NCI-H1694 treated with DMSO at 0.1 percent for 48 hours (cell line): ENCODE measurements at regions not wholly inside any gene's neighbourhood (a gene's known extent, or its start where the extent isn't known, plus 50 kb on each side); places are given as distances from the start of the nearest gene placed in this dataset.

ENCODE experiments used
- DNase-seq: peaks from one replicate; lab custom pipeline; 2025; lab: John Stamatoyannopoulos, UW

DNA sequence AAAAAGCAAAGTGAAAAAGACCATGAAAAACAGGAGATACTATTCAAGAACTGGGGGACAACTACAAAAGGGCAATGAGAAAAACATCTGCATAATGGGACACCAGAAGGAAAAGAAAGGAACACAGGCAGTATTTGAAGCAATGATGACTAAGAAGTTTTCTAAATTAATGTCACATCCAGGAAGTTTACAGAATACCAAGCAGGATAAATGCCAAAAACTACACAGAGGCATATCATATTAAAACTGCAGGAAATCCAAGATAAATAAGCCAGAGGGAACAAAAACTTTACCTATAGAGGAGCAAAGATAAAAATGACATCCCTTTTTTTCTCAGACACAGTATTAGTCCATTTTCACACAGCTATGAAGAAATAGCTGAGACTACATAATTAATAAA, 193.0 kb downstream of the ERMARD start:
- no peak for DNase-seq

DNA sequence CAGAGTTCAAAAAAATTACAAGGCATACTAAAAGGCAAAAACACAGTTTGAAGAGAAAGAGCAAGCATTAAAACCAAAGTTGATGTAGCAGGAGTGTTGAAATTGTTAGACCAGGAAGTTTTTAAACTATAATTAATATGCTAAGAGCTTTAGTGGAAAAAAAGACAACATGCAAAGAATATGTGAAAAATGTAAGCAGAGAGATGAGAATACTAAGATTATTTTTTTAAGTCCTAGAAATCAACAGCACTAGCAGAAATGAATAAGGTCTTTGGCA, 192.6 kb downstream of the ERMARD start:
- no peak for DNase-seq

DNA sequence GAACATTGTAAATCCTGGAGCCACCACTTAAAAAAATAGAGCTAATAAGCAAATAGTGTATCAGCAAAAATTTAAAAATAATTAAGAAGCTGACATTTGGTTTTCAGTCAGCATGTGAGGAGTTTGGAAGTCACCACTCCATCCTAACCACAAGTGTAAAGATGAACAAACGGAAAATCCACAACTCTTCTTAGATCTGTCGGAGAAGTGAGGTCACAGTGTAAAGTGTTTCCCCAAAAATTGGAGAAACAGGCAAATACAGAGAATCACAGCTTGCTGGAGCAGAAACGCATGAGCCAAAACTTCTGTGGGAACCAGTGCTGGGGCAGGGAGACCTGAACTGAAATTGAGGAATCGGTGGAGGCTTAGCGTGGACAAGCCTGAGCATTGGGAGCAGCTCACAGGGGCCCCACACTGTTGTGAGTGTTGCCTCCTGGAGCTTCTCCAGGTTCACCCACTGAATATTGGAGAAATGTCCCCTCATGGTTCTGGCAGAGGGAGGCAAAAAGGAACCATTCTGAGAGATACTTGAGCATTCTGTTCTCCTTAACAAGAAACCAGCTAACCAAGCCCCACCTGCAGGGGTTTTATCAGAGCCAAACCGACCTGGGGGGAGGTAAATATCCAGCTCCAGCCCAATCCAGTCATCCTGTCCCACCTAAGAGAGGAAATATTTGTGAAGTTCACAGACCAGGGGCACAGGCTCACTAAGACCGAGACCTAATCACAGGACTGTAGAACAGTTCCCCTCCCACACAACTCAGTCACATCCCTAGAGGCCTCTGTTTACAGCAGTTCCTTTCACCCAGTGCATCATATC, 192.0 kb downstream of the ERMARD start:
- no peak for DNase-seq

DNA sequence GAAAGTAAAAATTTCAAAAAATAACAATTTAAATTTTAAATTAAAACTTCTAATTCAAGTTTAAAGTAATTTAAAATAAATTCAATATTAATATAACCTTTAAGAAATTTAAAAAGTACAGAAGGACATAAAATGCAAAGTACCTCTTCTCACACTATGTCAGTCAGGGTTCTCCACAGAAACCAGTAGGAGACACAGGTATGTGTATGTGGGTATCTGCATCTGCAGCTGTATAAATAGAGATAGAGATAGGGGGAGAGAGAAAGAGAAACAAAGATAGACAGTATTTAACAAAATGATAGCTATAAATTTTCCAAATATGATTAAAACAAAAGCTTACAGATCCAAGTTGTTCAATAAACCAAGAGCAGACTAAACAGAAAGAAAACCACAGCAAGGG, 190.8 kb downstream of the ERMARD start:
- DNase-seq: no peak

DNA sequence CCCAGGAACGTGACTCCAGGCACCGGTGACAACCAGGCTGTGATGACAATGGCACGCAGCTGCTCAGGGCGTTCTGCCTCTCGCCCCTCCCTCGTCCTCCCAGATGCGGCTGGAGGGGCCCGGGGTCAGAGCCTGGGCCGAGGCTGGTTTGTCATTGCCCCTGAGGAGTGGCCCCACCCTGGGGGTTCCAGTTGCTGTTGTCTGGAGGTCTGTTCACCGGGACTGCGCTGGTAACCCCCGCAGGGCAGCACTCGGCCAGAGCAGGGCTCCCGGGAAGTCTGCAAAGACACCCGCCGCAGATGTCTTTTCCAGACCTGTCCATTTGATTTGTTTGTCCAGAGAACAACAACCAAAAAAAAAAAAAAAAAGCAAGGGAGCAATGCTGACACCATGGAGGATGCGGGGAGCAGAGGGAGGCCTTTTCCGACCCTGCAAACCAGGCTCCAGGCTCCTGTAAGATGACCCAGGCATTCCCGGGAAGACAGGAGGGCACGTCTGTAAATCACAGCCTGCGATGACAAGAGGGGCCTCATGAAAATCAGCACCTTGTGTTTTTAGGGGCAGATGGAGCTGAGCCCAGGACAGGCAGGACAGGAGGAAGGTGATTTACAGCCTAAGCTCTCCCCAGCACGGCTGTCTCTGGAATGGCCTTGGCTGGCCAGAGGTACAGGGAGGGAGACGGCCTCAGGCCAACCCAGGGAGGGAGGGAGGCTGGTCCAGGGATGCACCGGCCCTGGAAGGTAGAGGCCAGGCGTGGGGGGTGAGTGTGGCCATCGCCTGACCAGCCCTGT, 189.3 kb downstream of the ERMARD start:
- no peak for DNase-seq

DNA sequence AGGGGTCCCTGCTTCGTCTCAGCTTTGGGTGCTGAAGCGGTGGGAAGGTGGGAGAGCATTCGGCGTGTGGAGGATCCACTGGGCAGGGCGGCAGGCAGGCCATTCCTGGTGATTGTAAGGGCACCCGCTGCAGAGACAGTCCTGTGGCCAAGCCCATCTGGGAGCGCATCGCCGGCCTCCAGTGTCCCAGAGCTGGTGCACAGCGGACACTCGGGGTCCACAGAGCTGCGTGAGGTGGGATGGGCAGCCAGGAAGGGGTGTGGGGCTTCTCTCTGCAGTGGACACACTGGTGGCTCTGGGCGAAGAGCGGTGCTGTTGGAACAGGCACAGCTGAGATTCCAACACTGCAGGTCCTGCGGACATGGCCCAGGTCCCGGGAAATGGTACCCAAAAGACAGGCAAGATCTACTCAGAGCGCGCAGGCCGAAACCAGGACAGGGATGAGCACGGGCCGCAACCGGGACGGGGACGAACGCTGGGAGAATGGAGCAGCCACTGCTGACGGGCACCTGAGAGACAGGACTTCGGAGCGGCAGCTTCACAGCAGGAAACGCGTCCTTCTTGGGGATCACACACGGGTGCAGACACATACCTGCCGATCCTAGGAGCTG, 188.2 kb downstream of the ERMARD start:
- no peak for DNase-seq

DNA sequence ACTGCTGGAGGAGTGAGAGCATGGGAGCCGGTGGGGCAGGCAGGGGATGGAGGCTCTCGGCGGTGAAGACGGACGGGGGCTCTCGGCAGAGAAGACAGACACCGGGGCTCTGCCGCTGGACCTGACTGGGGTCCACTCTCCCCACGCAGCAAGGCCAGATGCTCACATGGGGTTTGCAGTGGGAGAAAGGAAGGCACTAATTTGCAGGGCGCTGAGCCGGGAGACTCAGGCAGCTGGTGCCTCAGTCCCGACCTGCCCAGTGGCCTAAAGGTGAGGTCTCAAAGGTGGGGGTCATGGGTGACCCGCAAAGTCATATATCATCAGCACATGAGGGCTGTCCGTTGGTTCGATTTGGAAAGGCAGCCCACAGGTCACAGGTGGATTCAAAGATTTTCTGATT, 187.3 kb downstream of the ERMARD start:
- DNase-seq: no peak

DNA sequence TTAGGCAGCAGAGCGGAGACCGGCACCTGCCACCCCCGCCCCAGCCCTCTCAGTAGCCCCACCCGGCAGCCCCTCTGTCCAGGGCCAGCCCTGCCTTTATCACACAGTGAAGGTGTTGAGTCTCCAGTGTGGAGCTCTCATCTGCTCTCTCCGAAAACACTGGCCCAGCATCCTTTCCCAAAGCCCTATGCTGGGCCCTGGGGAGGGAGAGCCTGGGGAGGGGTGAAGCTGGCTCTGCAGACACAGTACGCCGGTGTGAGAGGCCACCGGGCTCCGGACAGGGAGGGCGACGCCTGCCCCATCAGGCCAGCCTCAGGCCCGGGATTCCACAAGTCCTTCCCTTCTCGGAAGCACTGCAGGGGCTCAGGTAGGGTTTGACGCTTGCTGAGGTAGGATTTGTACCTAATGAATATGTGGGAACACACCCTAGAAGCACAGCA, 186.9 kb downstream of the ERMARD start:
- no peak for DNase-seq

DNA sequence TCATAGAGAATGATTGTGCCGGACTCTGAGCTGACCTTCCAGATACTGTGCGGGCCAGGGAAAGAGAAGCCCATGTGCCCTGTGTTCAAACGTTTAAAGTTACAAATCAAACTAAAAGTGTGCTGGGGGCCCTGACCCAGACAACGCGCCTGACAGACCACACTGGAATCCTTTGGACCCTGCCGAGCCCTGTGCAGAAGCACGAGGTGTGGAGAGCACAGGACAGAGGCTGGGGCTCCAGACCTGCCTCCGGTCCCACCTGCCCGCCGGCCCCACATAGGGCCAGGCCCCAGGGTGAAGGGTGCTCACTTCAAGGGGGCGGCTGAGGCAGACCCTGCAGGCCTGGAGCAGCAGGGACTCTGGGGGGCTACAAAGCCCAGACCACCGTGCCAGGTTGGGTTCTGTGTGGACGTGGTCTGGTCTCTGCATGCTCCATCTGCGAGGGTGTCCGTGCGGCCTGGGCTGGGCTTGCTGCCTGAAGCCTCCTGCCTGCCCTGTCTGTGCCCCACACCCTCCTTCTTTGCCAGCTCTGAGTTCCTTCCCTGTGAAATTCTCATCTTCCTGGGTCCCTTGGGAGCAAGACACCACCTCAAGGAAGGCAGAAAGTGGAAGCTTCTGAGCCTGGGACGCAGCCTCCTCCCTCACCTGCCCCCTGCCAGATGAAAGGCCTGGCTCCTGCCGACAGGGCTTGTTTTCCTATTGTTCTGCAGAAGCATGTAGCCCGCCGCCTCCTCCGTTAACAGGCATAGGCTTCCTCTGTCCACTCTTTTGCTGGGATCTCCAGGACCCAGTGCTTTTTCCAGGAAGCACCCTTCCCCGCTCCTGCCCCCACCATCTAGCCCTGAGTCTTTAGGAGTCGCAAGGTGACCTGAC, 186.2 kb downstream of the ERMARD start:
- DNase-seq: no peak

DNA sequence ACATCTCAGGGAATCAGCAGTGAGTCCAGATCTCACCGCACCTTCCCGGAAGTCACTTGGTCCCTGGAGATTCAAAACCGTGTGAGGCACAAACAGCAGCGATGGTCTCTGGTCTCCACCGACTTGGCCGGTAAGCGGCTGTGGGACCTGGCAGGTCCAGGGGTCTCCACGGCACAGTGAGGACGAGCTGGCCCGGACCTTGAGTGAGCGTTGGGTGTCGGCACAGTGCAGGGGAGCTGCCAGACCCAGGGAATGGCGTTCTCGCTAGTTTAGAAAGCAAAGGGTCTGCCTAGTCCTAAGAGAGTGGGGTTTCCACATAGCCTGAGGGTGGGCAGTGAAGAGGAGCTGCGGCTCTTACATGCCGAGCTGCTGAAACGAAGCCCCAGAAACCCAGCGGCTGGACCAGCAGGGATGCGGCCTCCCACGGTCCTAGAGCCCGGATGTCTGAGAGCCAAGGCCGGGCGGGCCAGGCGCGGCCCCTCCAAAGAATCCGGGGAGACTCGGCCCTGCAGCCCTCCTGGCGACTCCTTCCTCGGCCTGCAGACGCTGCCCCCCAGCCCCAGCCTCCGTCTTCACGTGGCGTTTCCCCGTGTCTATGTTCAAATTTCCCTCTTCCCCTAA, 185.0 kb downstream of the ERMARD start:
- no peak for DNase-seq

DNA sequence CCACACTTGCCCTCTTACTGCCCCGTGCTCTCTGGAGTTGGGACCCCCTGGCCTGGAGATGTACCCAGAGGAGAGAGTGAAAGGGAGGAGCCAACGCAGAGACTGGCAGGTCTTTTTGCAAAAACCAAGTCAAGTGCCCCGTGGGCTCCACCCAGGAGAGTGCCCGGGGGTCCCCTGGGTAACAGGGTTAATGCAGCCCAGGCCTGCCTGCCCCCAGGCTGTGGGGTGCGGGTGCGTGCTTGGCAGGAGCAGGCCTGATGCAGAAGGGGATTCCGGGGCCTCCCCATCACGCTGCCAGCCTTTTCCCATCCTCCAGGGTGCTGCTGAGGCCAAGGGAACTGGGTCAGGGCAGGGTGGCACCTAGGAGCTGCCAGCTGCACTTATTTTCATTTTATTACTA, 184.4 kb downstream of the ERMARD start:
- DNase-seq: no peak

DNA sequence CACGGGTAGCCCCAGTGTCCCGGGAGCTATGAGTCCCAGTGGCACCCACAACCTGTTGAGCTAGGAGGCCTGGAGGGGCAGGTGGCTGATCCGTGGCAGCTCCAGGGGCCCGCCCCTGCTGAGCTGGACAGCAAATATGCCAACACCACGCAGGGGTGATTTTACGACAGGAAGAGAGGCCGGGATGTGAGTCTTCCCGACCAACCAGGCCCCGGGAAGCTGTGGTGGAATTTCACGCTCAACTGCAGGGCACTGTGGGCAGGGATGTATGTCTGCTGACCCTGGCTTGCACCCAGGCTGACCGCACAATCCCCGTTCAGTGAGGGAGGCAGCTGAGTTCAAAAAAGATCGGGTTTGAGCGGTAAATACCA, 183.9 kb downstream of the ERMARD start:
- no peak for DNase-seq

DNA sequence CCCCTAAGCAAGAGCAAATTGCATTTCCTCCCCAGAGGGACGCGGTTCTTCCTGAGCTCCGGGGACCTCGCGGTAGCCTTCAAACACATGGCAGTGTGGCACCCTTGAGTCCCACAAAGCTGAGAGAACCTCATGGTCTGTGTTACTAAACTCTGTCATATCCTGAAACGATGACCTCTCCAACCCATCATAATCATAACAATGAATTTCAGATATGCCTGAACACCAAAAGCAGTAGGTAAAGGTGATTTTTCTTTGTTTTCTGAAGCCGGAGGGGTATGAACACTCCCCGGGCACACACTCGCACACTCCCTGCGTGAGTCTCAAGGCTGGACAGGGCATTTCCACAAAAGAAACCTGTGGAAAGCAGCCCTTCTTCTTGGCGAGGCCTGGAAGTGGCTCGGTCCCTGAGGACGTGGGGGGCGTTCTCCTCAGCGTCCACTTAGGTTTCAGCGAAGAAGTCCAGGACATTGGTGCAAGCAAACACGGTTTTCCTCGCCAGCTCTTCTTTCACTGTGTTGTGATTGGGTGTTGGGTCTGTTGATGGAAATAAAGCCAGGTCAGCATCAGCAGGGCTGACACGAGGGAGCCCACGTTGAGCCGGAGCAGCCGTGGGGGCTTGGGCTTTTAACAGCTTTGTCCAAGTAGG, 183.4 kb downstream of the ERMARD start:
- DNase-seq: no peak

DNA sequence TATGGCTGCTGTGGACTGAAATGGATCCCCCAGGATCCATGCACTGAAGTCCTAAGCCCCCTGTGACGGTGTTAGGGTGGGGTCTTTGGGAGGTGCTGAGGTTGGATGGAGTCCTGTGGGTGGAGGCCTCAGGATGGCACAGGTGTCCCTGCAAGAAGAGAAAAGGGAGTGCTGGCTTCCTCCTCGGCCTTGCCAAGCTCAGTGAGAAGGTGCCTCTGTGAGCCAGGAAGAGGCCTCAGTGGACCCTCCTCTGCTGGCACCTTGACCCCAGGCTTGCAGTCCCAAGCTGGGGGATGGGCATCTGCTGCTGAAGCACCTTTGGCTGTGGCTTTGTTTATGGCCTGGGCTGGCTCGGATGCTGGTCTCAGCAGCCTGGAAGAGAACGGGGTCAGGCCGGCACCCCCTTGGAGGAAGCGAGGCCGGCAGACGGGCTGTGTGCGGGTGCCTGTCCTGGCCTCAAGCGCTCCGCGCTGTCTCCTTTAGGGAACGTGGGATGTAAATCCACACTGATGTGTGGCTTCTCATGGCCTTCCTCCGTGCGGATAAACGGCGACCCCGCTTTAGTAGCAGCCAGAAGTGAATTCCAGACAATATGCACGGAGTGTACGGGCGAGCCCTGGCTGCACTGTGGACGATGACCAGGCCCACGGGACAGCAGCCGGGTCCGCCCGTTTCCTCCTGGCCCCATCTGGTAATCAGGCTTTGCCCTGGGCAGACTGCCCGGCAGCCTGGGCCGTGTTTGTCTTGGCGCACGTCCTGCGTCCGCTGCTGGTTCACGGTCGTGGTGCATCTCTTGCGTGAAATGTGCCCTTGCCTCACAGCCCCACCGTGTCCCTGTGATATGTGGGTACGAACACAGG, 182.6 kb downstream of the ERMARD start:
- no peak for DNase-seq

DNA sequence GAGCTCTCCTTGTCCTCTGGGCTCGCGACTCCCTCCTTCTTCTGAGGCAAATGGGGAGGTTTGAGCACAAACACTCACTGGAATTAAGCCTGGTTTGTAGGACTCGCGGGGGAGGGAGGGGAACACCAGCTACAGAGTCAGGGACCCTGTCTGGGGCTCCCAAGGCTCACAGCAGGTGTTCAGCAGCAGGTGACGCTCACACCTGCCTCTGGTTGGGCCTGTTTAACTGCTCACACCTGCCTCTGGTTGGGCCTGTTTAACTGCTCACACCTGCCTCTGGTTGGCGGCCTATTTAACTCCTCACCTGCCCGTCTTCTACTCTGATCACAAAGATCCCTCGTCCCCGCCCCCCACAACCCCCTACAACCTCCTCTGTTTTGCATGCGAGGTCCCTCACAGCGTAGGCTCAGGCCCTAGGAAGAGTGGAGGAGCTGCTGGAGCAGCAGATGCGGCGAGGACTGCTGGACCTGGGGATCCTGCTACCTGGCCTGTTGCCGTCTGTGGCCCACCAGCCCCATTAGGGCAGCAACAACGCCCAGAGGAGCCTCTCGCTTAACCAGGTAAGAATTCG, 181.9 kb downstream of the ERMARD start:
- no peak for DNase-seq

DNA sequence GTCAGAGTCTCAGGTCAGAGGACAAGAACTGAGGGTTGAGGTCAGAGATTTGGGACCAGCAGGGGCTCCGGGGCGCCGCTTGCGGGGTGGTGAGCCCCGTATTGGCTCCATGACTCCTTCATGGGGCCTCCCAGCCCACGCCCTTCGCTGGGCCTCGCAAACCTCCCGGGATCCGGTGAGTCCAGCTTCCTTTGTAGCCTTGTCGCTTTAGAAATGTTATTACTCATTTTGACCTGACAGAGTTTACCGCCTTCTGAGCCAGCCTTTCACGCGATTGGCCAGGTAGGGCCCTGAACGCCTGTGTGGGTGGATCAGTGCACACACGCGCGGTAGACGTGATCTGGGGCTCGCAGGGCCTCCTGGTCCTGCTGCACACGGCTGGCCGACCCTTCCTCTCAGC, 181.1 kb downstream of the ERMARD start:
- no peak for DNase-seq

DNA sequence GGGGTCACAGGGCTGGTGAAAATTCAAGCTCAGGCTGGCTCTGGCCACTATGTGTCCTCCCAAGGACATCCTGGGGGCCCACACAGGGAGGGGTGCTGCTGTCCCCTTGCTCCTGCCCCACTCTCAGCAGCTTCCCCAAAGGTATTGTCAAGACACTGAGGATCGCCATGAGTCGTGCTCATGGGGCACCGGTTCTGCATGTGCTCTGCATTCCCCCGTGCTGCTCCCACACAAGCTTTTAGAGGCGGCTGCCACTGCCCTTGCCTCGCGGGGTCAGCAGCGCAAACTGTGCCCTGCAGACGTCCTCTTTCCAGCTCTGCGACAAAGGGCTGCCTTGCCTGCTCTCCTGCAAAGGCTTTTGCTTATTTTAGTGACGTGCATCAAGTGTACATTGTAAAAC, 179.8 kb downstream of the ERMARD start:
- no peak for DNase-seq

DNA sequence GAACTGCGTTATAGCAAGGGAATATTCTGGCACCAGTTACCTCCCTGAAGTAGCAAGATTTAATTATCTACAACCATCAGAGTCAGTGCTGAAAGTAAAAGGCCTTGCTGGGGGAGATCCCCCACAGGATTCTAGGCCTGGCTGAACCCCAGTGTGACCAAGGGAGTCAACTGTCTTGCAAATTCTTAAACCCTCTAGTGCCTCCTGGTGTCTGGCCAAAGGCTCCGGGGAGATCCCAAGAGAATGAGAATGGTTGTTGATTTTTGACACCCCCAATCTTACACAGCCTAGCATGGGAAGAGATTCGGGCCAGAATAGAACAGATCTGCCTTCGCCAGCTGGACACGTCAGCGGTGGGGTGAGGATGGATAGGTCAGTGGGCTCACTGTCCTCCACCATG, 179.4 kb downstream of the ERMARD start:
- DNase-seq: no peak

DNA sequence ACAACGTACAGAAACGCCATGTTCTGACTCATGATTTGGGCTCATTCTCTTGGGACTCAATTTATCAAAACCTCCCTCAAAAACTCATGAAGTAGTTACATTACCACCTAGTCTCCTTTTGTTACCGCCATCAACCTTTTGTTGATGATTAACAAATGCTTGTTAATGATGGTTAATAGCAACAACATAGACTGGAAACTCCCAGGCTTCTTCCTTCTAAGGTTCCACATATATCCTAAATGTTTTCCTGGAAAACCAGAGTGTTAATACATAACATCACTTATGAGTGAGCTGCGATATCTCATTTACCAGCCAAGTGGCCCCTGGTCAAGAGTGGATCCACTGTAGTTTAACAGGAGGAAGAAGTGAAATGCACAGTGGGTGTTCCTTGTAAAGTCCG, 176.3 kb downstream of the ERMARD start:
- no peak for DNase-seq
